ENCODE measurements at regions not wholly inside any gene's neighbourhood (a gene's known extent, or its start where the extent isn't known, plus 50 kb on each side); places are given as distances from the start of the nearest gene placed in this dataset.

GRCh38 chr14:101194373-101195308, 291.1 kb upstream of the RTL1 start (continued):
- TF ChIP-seq NFE2L2 (IDR thresholded peaks at IDR 0.05; ENCODE audit: low read depth, low read length): no peak

- Histone ChIP-seq H3K14ac (replicated peaks; ENCODE audit: low read depth, low read length) (no peak overlapping the region), H3K18ac (ENCODE audit: low read depth, low read length) (no peak overlapping the region), H3K9ac (ENCODE audit: low read depth, low read length) (no peak overlapping the region), H3K23ac (ENCODE audit: low read depth, low read length) (no peak overlapping the region), H3K36me3 (ENCODE audit: control insufficient read depth, insufficient read depth, low read length) (no peaks in the 10 kb centered on the region), H4K8ac (ENCODE audit: low read depth in 2 of 2, low read length in 2 of 2) (no peak overlapping the region), H2BK5ac (ENCODE audit: low read depth, low read length, poor library complexity, severe bottlenecking) (no peak overlapping the region), H3K79me1 (ENCODE audit: low read depth in 1 of 2, low read length in 2 of 2) (no peaks in the 10 kb centered on the region), H2AFZ (replicated peaks; ENCODE audit: low read length, poor library complexity) (no peak overlapping the region), H2AK5ac (ENCODE audit: low read depth, low read length) (no peak overlapping the region), H3K4me1 (ENCODE audit: control insufficient read depth, insufficient read depth, low read length) (no peaks in the 10 kb centered on the region), H2BK120ac (ENCODE audit: low read depth, low read length) (no peak overlapping the region), H3K4me2 (ENCODE audit: low read depth, low read length) (no peak overlapping the region), H3K9me3 (ENCODE audit: control insufficient read depth, insufficient read depth, low read length) (no peaks in the 10 kb centered on the region), H4K5ac (ENCODE audit: low read depth, low read length) (no peak overlapping the region), H3K56ac (ENCODE audit: extremely low read depth, insufficient read depth, low read length) (no peak overlapping the region), H2BK20ac (ENCODE audit: low read depth, low read length) (no peak overlapping the region), H2BK15ac (ENCODE audit: low read depth, low read length) (no peak overlapping the region), H4K91ac (ENCODE audit: insufficient read depth, low read depth, low read length) (no peak overlapping the region), H3K4me3 (ENCODE audit: insufficient read depth, low read depth, low read length) (no peak overlapping the region), H4K20me1 (ENCODE audit: insufficient read depth, low read length) (no peaks in the 10 kb centered on the region), H2AK9ac (replicated peaks; ENCODE audit: low read depth, low read length, poor library complexity) (no peak overlapping the region), H3K9me1 (ENCODE audit: insufficient read depth, low read length) (no peaks in the 10 kb centered on the region), H3K4ac (ENCODE audit: low read depth, low read length) (no peak overlapping the region), H3K27ac (ENCODE audit: insufficient read depth, low read length) (no peak overlapping the region), H3K27me3 (ENCODE audit: control insufficient read depth, insufficient read depth, low read length) (peaks cover 37% of the 10 kb centered on the region)
- 38% methylated on average over 7 of the region's 12 CpGs; no CpG with 5 or more reads in 1 of the 2 experiments for WGBS, 2 experiments (ENCODE audit: extremely low coverage in 2 of 2, insufficient read length in 1 of 2)
- intact Hi-C loops (cut with micrococcal nuclease): no loop called here
- DNase-seq (no peak), ATAC-seq (ENCODE audit: low read depth) (no peak)
- dilution Hi-C loops (cut with HindIII; ENCODE audit: low sequenced_read_pairs, unreplicated experiment): no loop called here
- in situ Hi-C loops (cut with MboI; ENCODE audit: low sequenced_read_pairs): no loop called here
- ChIA-PET CTCF (no interaction called here), POLR2A (ENCODE audit: unreplicated experiment) (no interaction called here)
- no TSS peak for BruUV-seq (replicated peaks)
- TF ChIP-seq RAD21 (IDR thresholded peaks at IDR 0.05; ENCODE audit: low read length): no peak
- TF ChIP-seq RFX5 (IDR thresholded peaks at IDR 0.05; ENCODE audit: low read depth, low read length): no peak
- no peak for TF ChIP-seq ELK1 (IDR thresholded peaks at IDR 0.05; ENCODE audit: borderline replicate concordance, low read depth, low read length)
- no peak for TF ChIP-seq BHLHE40 (IDR thresholded peaks at IDR 0.05; ENCODE audit: low read depth, low read length)
- TF ChIP-seq CTCF (conservative IDR thresholded peaks at IDR 0.05; ENCODE audit: low read depth, low read length): no peak
- TF ChIP-seq MXI1 (IDR thresholded peaks at IDR 0.05; ENCODE audit: borderline replicate concordance, low read depth, low read length): no peak
- TF ChIP-seq CEBPB (IDR thresholded peaks at IDR 0.05; ENCODE audit: low read depth, low read length): no peak
- TF ChIP-seq MAFK (IDR thresholded peaks at IDR 0.05; ENCODE audit: low read depth, low read length): no peak
- no peak for TF ChIP-seq MAZ (IDR thresholded peaks at IDR 0.05; ENCODE audit: borderline replicate concordance, low read depth, low read length)
- TF ChIP-seq RCOR1 (IDR thresholded peaks at IDR 0.05; ENCODE audit: insufficient replicate concordance, low read length): no peak
- no peak for TF ChIP-seq FOS (IDR thresholded peaks at IDR 0.05; ENCODE audit: low read depth, low read length)
- no peak for TF ChIP-seq POLR2A (IDR thresholded peaks at IDR 0.05; ENCODE audit: low read depth, low read length)
Observed at GRCh38 chr14:101195309-101195901, 291.9 kb upstream of the RTL1 start.
